PC-3 (cell line): ENCODE measurements at regions not wholly inside any gene's neighbourhood (a gene's known extent, or its start where the extent isn't known, plus 50 kb on each side); places are given as distances from the start of the nearest gene placed in this dataset.

ENCODE experiments used
- EZH2 ChIP-seq: fragments of 300-600 bp; sonication (generic); IDR thresholded peaks from one replicate; pipeline ENCODE4 v1.6.1; 2017; ENCODE audit warnings: antibody characterized with exemption, mild to moderate bottlenecking, low read length; ENCODE audit not compliant: unreplicated experiment
- TF ChIP-seq, protein P1 (sequence below): fragments of 300-600 bp; sonication (generic); conservative IDR thresholded peaks from 2 replicates; pipeline ENCODE4 v1.5.1; 2017; ENCODE audit warnings: antibody characterized with exemption, low read depth, mild to moderate bottlenecking, low read length

DNA sequence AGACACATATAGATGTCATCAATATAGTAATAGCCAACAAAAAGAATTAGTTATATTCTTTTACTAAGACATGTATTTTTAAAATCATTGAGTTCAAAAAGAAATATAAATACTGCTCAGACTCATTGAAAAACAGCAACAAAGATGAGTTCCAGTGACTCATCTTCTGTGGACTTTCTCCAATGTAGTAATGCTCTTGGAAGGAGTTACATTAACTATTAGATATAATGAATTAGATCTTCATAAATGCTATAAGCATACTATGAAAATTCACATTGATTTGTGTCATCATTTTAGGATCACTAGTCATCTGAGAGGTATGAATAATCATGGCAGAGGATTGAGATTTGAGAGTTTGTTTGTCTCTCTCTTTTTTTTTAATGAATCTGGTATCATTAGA is 547.8 kb upstream of the PCDH7 start:
- TF ChIP-seq, protein P1, sequence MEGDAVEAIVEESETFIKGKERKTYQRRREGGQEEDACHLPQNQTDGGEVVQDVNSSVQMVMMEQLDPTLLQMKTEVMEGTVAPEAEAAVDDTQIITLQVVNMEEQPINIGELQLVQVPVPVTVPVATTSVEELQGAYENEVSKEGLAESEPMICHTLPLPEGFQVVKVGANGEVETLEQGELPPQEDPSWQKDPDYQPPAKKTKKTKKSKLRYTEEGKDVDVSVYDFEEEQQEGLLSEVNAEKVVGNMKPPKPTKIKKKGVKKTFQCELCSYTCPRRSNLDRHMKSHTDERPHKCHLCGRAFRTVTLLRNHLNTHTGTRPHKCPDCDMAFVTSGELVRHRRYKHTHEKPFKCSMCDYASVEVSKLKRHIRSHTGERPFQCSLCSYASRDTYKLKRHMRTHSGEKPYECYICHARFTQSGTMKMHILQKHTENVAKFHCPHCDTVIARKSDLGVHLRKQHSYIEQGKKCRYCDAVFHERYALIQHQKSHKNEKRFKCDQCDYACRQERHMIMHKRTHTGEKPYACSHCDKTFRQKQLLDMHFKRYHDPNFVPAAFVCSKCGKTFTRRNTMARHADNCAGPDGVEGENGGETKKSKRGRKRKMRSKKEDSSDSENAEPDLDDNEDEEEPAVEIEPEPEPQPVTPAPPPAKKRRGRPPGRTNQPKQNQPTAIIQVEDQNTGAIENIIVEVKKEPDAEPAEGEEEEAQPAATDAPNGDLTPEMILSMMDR: no peak
- no peak for TF ChIP-seq EZH2
